OCI-LY3 (cell line): ENCODE measurements at regions not wholly inside any gene's neighbourhood (a gene's known extent, or its start where the extent isn't known, plus 50 kb on each side); places are given as distances from the start of the nearest gene placed in this dataset.

Source experiments
- H2AFZ ChIP-seq: fragments of 200-600, 300-600 bp; shearing (Covaris generic); 2 replicates; pipeline ENCODE4 v1.6.0; 2014; ENCODE audit warnings: antibody characterized with exemption, low read depth, low read length
- H3K27ac ChIP-seq: fragments of 200-600, 300-600 bp; sonication (generic); 2 replicates; pipeline ENCODE4 v1.5.1; 2014; ENCODE audit warnings: mild to moderate bottlenecking, low read length, moderate library complexity, mixed read lengths
- H3K27me3 ChIP-seq: fragments of 200-600, 300-600 bp; sonication (generic); 2 replicates; pipeline ENCODE4 v1.6.1; 2014; ENCODE audit warnings: low read depth, low read length, mixed read lengths
- H3K36me3 ChIP-seq: fragments of 200-600, 300-600 bp; sonication (generic); replicated peaks from 2 replicates; pipeline ENCODE3; 2014; ENCODE audit warnings: low read depth, low read length, mixed read lengths
- H3K4me1 ChIP-seq: fragments of 300-600, 200-600 bp; sonication (generic); 2 replicates; pipeline ENCODE4 v1.6.1; 2014; ENCODE audit warnings: low read length, mixed read lengths
- H3K4me2 ChIP-seq: fragments of 200-600, 300-600 bp; sonication (generic); 2 replicates; pipeline ENCODE4 v1.6.1; 2014; ENCODE audit warnings: low read length, mixed read lengths
- H3K4me3 ChIP-seq: fragments of 300-600, 200-600 bp; sonication (generic); 2 replicates; pipeline ENCODE4 v1.5.1; 2014; ENCODE audit warnings: antibody characterized with exemption, mild to moderate bottlenecking, low read length, moderate library complexity
- H3K79me2 ChIP-seq: fragments of 300-600, 200-600 bp; shearing (Covaris generic); 2 replicates; pipeline ENCODE4 v1.6.1; 2014; ENCODE audit warnings: mild to moderate bottlenecking, low read length, mixed read lengths
- H3K9ac ChIP-seq: fragments of 300-600, 200-600 bp; shearing (Covaris generic); 2 replicates; pipeline ENCODE4 v1.6.0; 2014; ENCODE audit warnings: mild to moderate bottlenecking, low read length, moderate library complexity
- H3K9me3 ChIP-seq: fragments of 200-600, 300-600 bp; shearing (Covaris generic); 2 replicates; pipeline ENCODE4 v1.6.1; 2014; ENCODE audit warnings: low read length, mixed read lengths; ENCODE audit not compliant: insufficient read depth
- H4K20me1 ChIP-seq: fragments of 200-600, 300-600 bp; sonication (generic); 2 replicates; pipeline ENCODE4 v1.6.1; 2016; ENCODE audit warnings: low read length, mixed read lengths; ENCODE audit not compliant: insufficient read depth
- EZH2phosphoT487 ChIP-seq: fragments of 200-600 bp; shearing (Covaris generic); IDR thresholded peaks from 2 replicates; pipeline ENCODE4 v1.6.1; 2018; ENCODE audit warnings: antibody characterized with exemption, mixed run types, low read depth
- TF ChIP-seq, protein P1 (sequence below): fragments of 200-600, 300-600 bp; sonication (generic); IDR thresholded peaks from 2 replicates; pipeline ENCODE4 v1.5.1; 2014; ENCODE audit warnings: antibody characterized with exemption, low read length, low read depth

DNA sequence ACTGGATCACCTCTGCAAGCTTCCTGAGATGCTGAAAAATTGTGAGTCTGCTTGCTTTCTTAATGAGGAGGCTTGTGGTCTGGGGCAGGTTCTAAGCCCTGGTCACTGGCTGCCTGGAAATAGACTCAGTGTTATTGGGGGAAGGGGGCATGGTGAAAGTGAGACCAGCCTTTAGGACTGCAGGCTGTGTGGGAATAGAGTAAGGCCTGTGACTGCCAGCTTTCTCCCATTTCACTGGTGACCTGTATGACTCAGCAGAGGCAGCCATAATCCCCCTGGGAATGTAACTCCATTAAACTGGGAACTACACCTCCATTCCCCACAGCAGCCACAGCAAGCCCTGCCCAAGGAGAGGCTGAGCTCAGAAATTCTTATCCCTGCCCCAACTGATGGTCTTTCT, 55.9 kb upstream of the IL15 start:
- Histone ChIP-seq H3K4me1 (no peaks in the 10 kb centered on the region), H3K79me2 (no peaks in the 10 kb centered on the region), H3K27ac (no peak overlapping the region), H3K4me3 (no peak overlapping the region), H3K9me3 (no peaks in the 10 kb centered on the region), H4K20me1 (no peaks in the 10 kb centered on the region), H3K36me3 (no peaks in the 10 kb centered on the region), H3K4me2 (no peak overlapping the region), H2AFZ (no peak overlapping the region), H3K27me3 (no peaks in the 10 kb centered on the region), H3K9ac (no peak overlapping the region)
- TF ChIP-seq, protein P1, sequence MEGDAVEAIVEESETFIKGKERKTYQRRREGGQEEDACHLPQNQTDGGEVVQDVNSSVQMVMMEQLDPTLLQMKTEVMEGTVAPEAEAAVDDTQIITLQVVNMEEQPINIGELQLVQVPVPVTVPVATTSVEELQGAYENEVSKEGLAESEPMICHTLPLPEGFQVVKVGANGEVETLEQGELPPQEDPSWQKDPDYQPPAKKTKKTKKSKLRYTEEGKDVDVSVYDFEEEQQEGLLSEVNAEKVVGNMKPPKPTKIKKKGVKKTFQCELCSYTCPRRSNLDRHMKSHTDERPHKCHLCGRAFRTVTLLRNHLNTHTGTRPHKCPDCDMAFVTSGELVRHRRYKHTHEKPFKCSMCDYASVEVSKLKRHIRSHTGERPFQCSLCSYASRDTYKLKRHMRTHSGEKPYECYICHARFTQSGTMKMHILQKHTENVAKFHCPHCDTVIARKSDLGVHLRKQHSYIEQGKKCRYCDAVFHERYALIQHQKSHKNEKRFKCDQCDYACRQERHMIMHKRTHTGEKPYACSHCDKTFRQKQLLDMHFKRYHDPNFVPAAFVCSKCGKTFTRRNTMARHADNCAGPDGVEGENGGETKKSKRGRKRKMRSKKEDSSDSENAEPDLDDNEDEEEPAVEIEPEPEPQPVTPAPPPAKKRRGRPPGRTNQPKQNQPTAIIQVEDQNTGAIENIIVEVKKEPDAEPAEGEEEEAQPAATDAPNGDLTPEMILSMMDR: no peak
- TF ChIP-seq EZH2phosphoT487: no peak
